Smooth muscle cell (in vitro differentiated cells): ENCODE measurements at regions not wholly inside any gene's neighbourhood (a gene's known extent, or its start where the extent isn't known, plus 50 kb on each side); places are given as distances from the start of the nearest gene placed in this dataset.

Experiments used
- DNase-seq: peaks from one replicate; lab custom pipeline; 2025; ENCODE audit not compliant: unreplicated experiment; lab: John Stamatoyannopoulos, UW
- H2AFZ ChIP-seq: fragments of 200-600 bp; sonication (generic); 2 replicates; pipeline ENCODE4 v1.6.0; 2016; ENCODE audit warnings: antibody characterized with exemption, low read depth, mild to moderate bottlenecking
- H3F3A ChIP-seq: fragments of 200-600 bp; sonication (generic); 2 replicates; pipeline ENCODE4 v1.6.0; 2017; ENCODE audit warnings: antibody characterized with exemption, low read depth
- H3K27ac ChIP-seq: fragments of 200-600 bp; sonication (generic); 2 replicates; pipeline ENCODE4 v1.5.1; 2016; ENCODE audit warnings: low read depth, mild to moderate bottlenecking
- H3K27me3 ChIP-seq: fragments of 200-600 bp; sonication (generic); 2 replicates; pipeline ENCODE4 v1.6.1; 2016; ENCODE audit warnings: low read depth, mild to moderate bottlenecking
- H3K36me3 ChIP-seq: fragments of 200-600 bp; sonication (generic); 2 replicates; pipeline ENCODE4 v1.5.1; 2016; ENCODE audit warnings: low read depth
- H3K4me1 ChIP-seq: fragments of 200-600 bp; sonication (generic); 2 replicates; pipeline ENCODE4 v1.5.1; 2016; ENCODE audit warnings: low read depth
- H3K4me2 ChIP-seq: fragments of 200-600 bp; sonication (generic); 2 replicates; pipeline ENCODE4 v1.6.0; 2016; ENCODE audit warnings: mild to moderate bottlenecking
- H3K4me3 ChIP-seq: fragments of 200-600 bp; sonication (generic); 2 replicates; pipeline ENCODE4 v1.5.1; 2016; ENCODE audit warnings: mild to moderate bottlenecking
- H3K79me2 ChIP-seq: fragments of 200-600 bp; sonication (generic); 2 replicates; pipeline ENCODE4 v1.6.0; 2016; ENCODE audit warnings: low read depth, mild to moderate bottlenecking
- H3K9ac ChIP-seq: fragments of 200-600 bp; sonication (generic); 2 replicates; pipeline ENCODE4 v1.6.0; 2016; ENCODE audit warnings: low read depth
- H3K9me3 ChIP-seq: fragments of 200-600 bp; sonication (generic); replicated peaks from 2 replicates; pipeline ENCODE4 v1.5.1; 2016; ENCODE audit warnings: low read depth
- H4K20me1 ChIP-seq: fragments of 200-600 bp; sonication (generic); 2 replicates; pipeline ENCODE4 v1.6.0; 2016; ENCODE audit warnings: low read depth
- CTCF ChIP-seq: fragments of 200-600 bp; sonication (generic); IDR thresholded peaks from 2 replicates; pipeline ENCODE4 v1.5.1; 2017; ENCODE audit warnings: borderline replicate concordance, mild to moderate bottlenecking, antibody characterized with exemption; ENCODE audit not compliant: insufficient read depth, poor library complexity, severe bottlenecking
- WGBS: methylation state at CpG from one replicate; pipeline ENCODE4 v1.1.7; 2016; ENCODE audit warnings: low lambda C conversion rate; 5-methylcytosine and 5-hydroxymethylcytosine counted together

GRCh38 chr13:111875915-111876314, 191.0 kb upstream of the SOX1 start:
- H3K4me3 ChIP-seq = no peak overlapping the region
- no peak for TF ChIP-seq CTCF
- no peaks in the 10 kb centered on the region for H3K9me3 ChIP-seq
- no peaks in the 10 kb centered on the region for H3F3A ChIP-seq
- no peak overlapping the region for H2AFZ ChIP-seq
- H3K4me2 ChIP-seq = no peak overlapping the region
- DNase-seq = no peak
- H3K36me3 ChIP-seq = no peaks in the 10 kb centered on the region
- WGBS = 82% methylated on average over 7 of the region's 7 CpGs
- H3K27me3 ChIP-seq = peaks cover 9% of the 10 kb centered on the region
- H3K9ac ChIP-seq = no peak overlapping the region
- no peak overlapping the region for H3K27ac ChIP-seq
- H3K4me1 ChIP-seq = no peaks in the 10 kb centered on the region
- H4K20me1 ChIP-seq = no peaks in the 10 kb centered on the region
- no peaks in the 10 kb centered on the region for H3K79me2 ChIP-seq

DNA sequence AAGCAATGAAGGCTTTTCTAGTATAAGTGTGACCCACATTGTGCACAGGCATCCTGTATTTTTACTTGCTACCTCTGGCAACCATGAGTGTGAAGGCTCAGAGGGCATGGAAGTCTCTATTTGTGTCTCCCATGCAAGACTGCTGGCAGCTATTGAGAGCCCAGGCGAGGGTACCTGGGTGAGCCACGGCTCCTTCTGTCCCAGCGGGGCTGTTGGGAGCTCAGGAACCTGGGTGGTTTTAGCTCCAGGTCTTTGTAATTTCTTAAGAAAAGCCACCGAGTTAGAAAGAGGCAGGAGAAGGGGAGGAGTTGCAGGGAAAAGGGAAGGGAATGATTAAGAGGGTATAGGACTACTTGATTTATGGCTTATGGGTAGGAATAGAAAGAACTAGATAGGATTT, 190.4 kb upstream of the SOX1 start:
- no peaks in the 10 kb centered on the region for H4K20me1 ChIP-seq
- no peaks in the 10 kb centered on the region for H3F3A ChIP-seq
- no peaks in the 10 kb centered on the region for H3K9me3 ChIP-seq
- TF ChIP-seq CTCF = no peak
- no peak overlapping the region for H3K4me3 ChIP-seq
- H3K79me2 ChIP-seq = no peaks in the 10 kb centered on the region
- H3K36me3 ChIP-seq = no peaks in the 10 kb centered on the region
- no peaks in the 10 kb centered on the region for H3K4me1 ChIP-seq
- no peak overlapping the region for H2AFZ ChIP-seq
- DNase-seq = no peak
- 71% methylated on average over 4 of the region's 4 CpGs for WGBS
- H3K9ac ChIP-seq = no peak overlapping the region
- H3K27me3 ChIP-seq = peaks cover 9% of the 10 kb centered on the region
- no peak overlapping the region for H3K27ac ChIP-seq
- no peak overlapping the region for H3K4me2 ChIP-seq

GRCh38 chr13:111877906-111878305, 189.0 kb upstream of the SOX1 start:
- WGBS = 89% methylated on average over 12 of the region's 12 CpGs
- H3K27me3 ChIP-seq = peaks cover 3% of the 10 kb centered on the region
- no peak for TF ChIP-seq CTCF
- H3K79me2 ChIP-seq = no peaks in the 10 kb centered on the region
- H2AFZ ChIP-seq = no peak overlapping the region
- H3K9ac ChIP-seq = no peak overlapping the region
- H3K36me3 ChIP-seq = no peaks in the 10 kb centered on the region
- DNase-seq = no peak
- H3K27ac ChIP-seq = no peak overlapping the region
- no peaks in the 10 kb centered on the region for H3K4me1 ChIP-seq
- H3K9me3 ChIP-seq = no peaks in the 10 kb centered on the region
- H4K20me1 ChIP-seq = no peaks in the 10 kb centered on the region
- no peaks in the 10 kb centered on the region for H3F3A ChIP-seq
- no peak overlapping the region for H3K4me2 ChIP-seq
- no peak overlapping the region for H3K4me3 ChIP-seq

DNA sequence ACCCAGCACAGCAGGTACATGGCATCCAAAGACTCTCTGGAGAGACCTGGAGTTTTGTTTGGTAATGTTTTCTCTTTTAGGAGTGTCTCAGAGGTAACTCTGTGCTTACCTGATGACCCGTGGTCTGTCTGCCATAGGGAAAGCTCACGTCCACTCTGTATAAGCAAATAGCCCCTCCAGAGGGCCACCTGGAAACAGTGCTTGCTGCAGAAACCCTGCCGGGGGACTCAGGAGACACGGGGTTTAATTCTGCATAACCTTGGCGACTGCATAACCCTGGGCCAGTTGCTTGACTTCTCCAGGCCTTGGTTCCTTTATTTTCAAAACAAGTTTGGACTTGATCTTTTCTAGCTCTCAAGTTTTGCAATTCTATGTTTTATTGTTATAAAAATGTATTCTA, 187.2 kb upstream of the SOX1 start:
- no peak overlapping the region for H3K4me2 ChIP-seq
- WGBS = 72% methylated on average over 5 of the region's 5 CpGs

More for the DNA sequence above, 187.2 kb upstream of the SOX1 start:
- no peak for DNase-seq
- Histone ChIP-seq H4K20me1 (no peaks in the 10 kb centered on the region), H3K4me1 (no peaks in the 10 kb centered on the region), H3F3A (no peaks in the 10 kb centered on the region), H3K27me3 (peaks cover 3% of the 10 kb centered on the region), H3K9ac (no peak overlapping the region), H2AFZ (no peak overlapping the region), H3K27ac (no peak overlapping the region), H3K9me3 (no peaks in the 10 kb centered on the region), H3K79me2 (no peaks in the 10 kb centered on the region), H3K36me3 (no peaks in the 10 kb centered on the region), H3K4me3 (no peak overlapping the region)
- TF ChIP-seq CTCF = no peak
